NCI-H526 (cell line): ENCODE measurements at regions not wholly inside any gene's neighbourhood (a gene's known extent, or its start where the extent isn't known, plus 50 kb on each side); places are given as distances from the start of the nearest gene placed in this dataset.
"Not testable (repeated sequence)": the region's sequence is repeated elsewhere in the genome, so short reads cannot be mapped to it uniquely, and the experiment has no call there.

Experiments used
- DNase-seq, 2 experiments: peaks; one replicate each; lab custom pipeline; 2025; lab: John Stamatoyannopoulos, UW

GRCh38 chr13:91025442-91025841 lies 322.0 kb upstream of the MIR17HG start:
- DNase-seq, result no peak

GRCh38 chr13:91031508-91031907 lies 316.0 kb upstream of the MIR17HG start:
- DNase-seq, result no peak

- no peak for DNase-seq
Observed at GRCh38 chr13:91032104-91032503, 315.4 kb upstream of the MIR17HG start.

GRCh38 chr13:91036886-91037285 lies 310.6 kb upstream of the MIR17HG start:
- no peak for DNase-seq

- DNase-seq, result no peak
Observed at GRCh38 chr13:91042870-91043269, 304.6 kb upstream of the MIR17HG start.

- DNase-seq, result peak; percentile 34 to 51
Observed at GRCh38 chr13:91045351-91046034, 302.0 kb upstream of the MIR17HG start.

- DNase-seq, result no peak
Observed at GRCh38 chr13:91046715-91047327, 300.7 kb upstream of the MIR17HG start.

GRCh38 chr13:91050970-91051369 lies 296.5 kb upstream of the MIR17HG start:
- DNase-seq, result no peak

GRCh38 chr13:91052876-91053275 lies 294.6 kb upstream of the MIR17HG start:
- no peak for DNase-seq

GRCh38 chr13:91053318-91054065 lies 294.0 kb upstream of the MIR17HG start:
- DNase-seq, result no peak

- DNase-seq, result no peak
Observed at GRCh38 chr13:91054902-91055301, 292.6 kb upstream of the MIR17HG start.

GRCh38 chr13:91056746-91057145 lies 290.7 kb upstream of the MIR17HG start:
- DNase-seq, result no peak

- DNase-seq, result not testable (repeated sequence)
Observed at GRCh38 chr13:91057507-91057906, 290.0 kb upstream of the MIR17HG start.

- no peak for DNase-seq
Observed at GRCh38 chr13:91058066-91058465, 289.4 kb upstream of the MIR17HG start.

GRCh38 chr13:91058919-91059318 lies 288.6 kb upstream of the MIR17HG start:
- no peak for DNase-seq

- no peak for DNase-seq
Observed at GRCh38 chr13:91066745-91067144, 280.7 kb upstream of the MIR17HG start.

GRCh38 chr13:91072486-91072885 lies 275.0 kb upstream of the MIR17HG start:
- DNase-seq, result no peak

- DNase-seq, result no peak
Observed at GRCh38 chr13:91074091-91074490, 273.4 kb upstream of the MIR17HG start.

GRCh38 chr13:91076830-91077229 lies 270.7 kb upstream of the MIR17HG start:
- DNase-seq, result no peak

- peak in 1 of 2 experiments; percentile 45 for DNase-seq
Observed at GRCh38 chr13:91078093-91078679, 269.3 kb upstream of the MIR17HG start.

- DNase-seq, result no peak
Observed at GRCh38 chr13:91079176-91079575, 268.3 kb upstream of the MIR17HG start.

- no peak for DNase-seq
Observed at GRCh38 chr13:91085127-91085526, 262.4 kb upstream of the MIR17HG start.
